HL-60 (cell line): ENCODE measurements at regions not wholly inside any gene's neighbourhood (a gene's known extent, or its start where the extent isn't known, plus 50 kb on each side); places are given as distances from the start of the nearest gene placed in this dataset.

ENCODE experiments used
- DNase-seq, 2 experiments: peaks; one replicate each; pipeline ENCODE4 v3.0.0-alpha.2; 2010 to 2020; ENCODE audit warnings: low read depth in 1 of 2, low spot score in 1 of 2
- H3K27ac ChIP-seq: fragments of 250-450 bp; sonication (Bioruptor Pico); replicated peaks from 2 replicates; pipeline ENCODE4 v1.5.1; 2020; ENCODE audit warnings: mild to moderate bottlenecking, moderate library complexity
- H3K27me3 ChIP-seq: fragments of 250-450 bp; sonication (Bioruptor Pico); 2 replicates; pipeline ENCODE4 v1.5.1; 2021; ENCODE audit warnings: mild to moderate bottlenecking, moderate library complexity; ENCODE audit not compliant: insufficient read depth, poor library complexity, severe bottlenecking
- H3K4me3 ChIP-seq: replicated peaks from 2 replicates; pipeline ENCODE4 v1.5.1; 2011; ENCODE audit warnings: mild to moderate bottlenecking, control low read depth, low read length; ENCODE audit not compliant: insufficient read depth
- CTCF ChIP-seq: IDR thresholded peaks from one replicate; pipeline ENCODE4 v1.5.1; 2011; ENCODE audit warnings: low read length, control low read depth, inconsistent platforms; ENCODE audit not compliant: insufficient read depth
- GABPA ChIP-seq: IDR thresholded peaks from 2 replicates; pipeline ENCODE4 v1.6.1; 2012; ENCODE audit warnings: low read depth
- POLR2AphosphoS5 ChIP-seq: IDR thresholded peaks from 2 replicates; pipeline ENCODE4 v1.6.1; 2012; ENCODE audit warnings: low read depth
- REST ChIP-seq: IDR thresholded peaks from 2 replicates; pipeline ENCODE4 v1.6.1; 2012; ENCODE audit warnings: low read depth; ENCODE audit not compliant: insufficient replicate concordance
- SPI1 ChIP-seq: IDR thresholded peaks from 2 replicates; pipeline ENCODE4 v1.6.1; 2012; ENCODE audit warnings: low read depth, mild to moderate bottlenecking, borderline replicate concordance

DNA sequence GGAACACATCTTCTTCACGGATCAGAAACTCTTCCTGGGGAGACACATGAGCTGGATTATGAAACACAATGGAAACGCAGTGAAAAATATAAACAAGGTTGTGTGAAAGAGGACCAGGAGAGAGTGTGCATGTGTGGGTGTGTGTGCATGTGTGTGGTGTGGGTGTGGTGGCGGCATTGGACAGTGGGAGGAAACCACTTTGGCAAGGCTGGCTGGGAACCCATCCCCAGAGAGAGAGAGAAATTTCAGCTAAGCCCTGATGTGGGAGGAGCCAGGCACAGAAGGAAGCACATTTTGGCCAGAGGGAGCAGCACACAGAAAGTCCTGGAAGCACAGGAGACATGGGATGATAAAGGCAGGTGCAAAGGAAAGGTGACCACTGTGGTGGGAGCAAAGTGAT lies 147.6 kb upstream of the COPS8 start:
- H3K27ac ChIP-seq = no peak overlapping the region
- no peak for DNase-seq
- no peak overlapping the region for H3K4me3 ChIP-seq
- TF ChIP-seq GABPA = no peak
- TF ChIP-seq POLR2AphosphoS5 = no peak
- no peak for TF ChIP-seq SPI1
- no peak for TF ChIP-seq CTCF
- no peak for TF ChIP-seq REST
- no peaks in the 10 kb centered on the region for H3K27me3 ChIP-seq

DNA sequence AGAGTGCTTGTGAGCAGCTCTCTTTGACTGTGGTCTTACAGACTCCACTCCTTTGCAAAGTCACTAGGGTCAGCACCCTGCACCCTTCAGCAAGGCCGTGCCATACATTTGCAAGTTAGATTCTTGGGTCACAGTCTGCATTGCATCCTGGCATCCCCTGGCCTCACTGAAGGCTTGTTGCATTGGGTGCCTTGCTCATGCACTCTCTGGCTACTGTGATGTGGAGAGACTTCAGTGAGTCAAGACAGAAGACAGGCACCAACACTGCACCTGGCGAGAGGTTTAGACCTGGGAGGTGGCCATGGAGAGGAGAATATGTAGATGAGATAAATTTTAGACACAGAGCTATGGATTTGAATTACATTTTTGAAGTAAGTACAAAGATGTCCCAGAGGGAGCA lies 146.4 kb upstream of the COPS8 start:
- no peak overlapping the region for H3K4me3 ChIP-seq
- TF ChIP-seq CTCF (no peak), GABPA (no peak), POLR2AphosphoS5 (no peak), SPI1 (no peak), REST (no peak)
- no peak overlapping the region for H3K27ac ChIP-seq
- DNase-seq = no peak
- no peaks in the 10 kb centered on the region for H3K27me3 ChIP-seq

- TF ChIP-seq GABPA (no peak), SPI1 (no peak), CTCF (no peak), REST (no peak), POLR2AphosphoS5 (no peak)
- no peak for DNase-seq
Observed at GRCh38 chr2:236939721-236940231, 145.9 kb upstream of the COPS8 start.

More at GRCh38 chr2:236939721-236940231, 145.9 kb upstream of the COPS8 start:
- Histone ChIP-seq H3K27me3 (no peaks in the 10 kb centered on the region), H3K27ac (no peak overlapping the region), H3K4me3 (no peak overlapping the region)
